GM23248 (cell line): ENCODE measurements at regions not wholly inside any gene's neighbourhood (a gene's known extent, or its start where the extent isn't known, plus 50 kb on each side); places are given as distances from the start of the nearest gene placed in this dataset.

ENCODE experiments used
- DNase-seq: peaks from one replicate; pipeline ENCODE4 v3.0.0-alpha.2; 2015
- H2AFZ ChIP-seq: fragments of 200-600 bp; sonication (generic); 2 replicates; pipeline ENCODE4 v1.6.1; 2016; ENCODE audit warnings: antibody characterized with exemption
- H3F3A ChIP-seq: fragments of 200-600 bp; sonication (generic); 2 replicates; pipeline ENCODE4 v1.6.1; 2016; ENCODE audit warnings: mild to moderate bottlenecking, antibody characterized with exemption, mixed run types; ENCODE audit not compliant: insufficient read depth
- H3K27ac ChIP-seq: fragments of 200-600 bp; sonication (generic); 2 replicates; pipeline ENCODE4 v1.5.1; 2016; ENCODE audit warnings: mild to moderate bottlenecking
- H3K27me3 ChIP-seq: fragments of 200-600 bp; sonication (generic); replicated peaks from 2 replicates; pipeline ENCODE4 v1.6.1; 2016; ENCODE audit warnings: mild to moderate bottlenecking; ENCODE audit not compliant: insufficient read depth
- H3K36me3 ChIP-seq: fragments of 200-600 bp; sonication (generic); 2 replicates; pipeline ENCODE4 v1.6.1; 2016; ENCODE audit warnings: low read depth, mild to moderate bottlenecking
- H3K4me1 ChIP-seq: fragments of 200-600 bp; sonication (generic); 2 replicates; pipeline ENCODE4 v1.6.1; 2016; ENCODE audit warnings: mild to moderate bottlenecking; ENCODE audit not compliant: insufficient read depth
- H3K4me2 ChIP-seq: fragments of 200-600 bp; sonication (generic); one replicate; pipeline ENCODE4 v1.6.1; 2016; ENCODE audit warnings: mild to moderate bottlenecking; ENCODE audit not compliant: unreplicated experiment
- H3K4me3 ChIP-seq: fragments of 200-600 bp; sonication (generic); 2 replicates; pipeline ENCODE4 v1.5.1; 2016; ENCODE audit warnings: mild to moderate bottlenecking
- H3K79me2 ChIP-seq: fragments of 200-600 bp; sonication (generic); 2 replicates; pipeline ENCODE4 v1.6.1; 2016; ENCODE audit warnings: mild to moderate bottlenecking; ENCODE audit not compliant: insufficient read depth
- H3K9ac ChIP-seq: fragments of 200-600 bp; sonication (generic); 2 replicates; pipeline ENCODE4 v1.6.1; 2016; ENCODE audit warnings: mild to moderate bottlenecking
- H3K9me2 ChIP-seq: fragments of 200-600 bp; sonication (generic); 2 replicates; pipeline ENCODE4 v1.6.1; 2016; ENCODE audit warnings: mixed run types, mild to moderate bottlenecking, moderate library complexity; ENCODE audit not compliant: insufficient read depth
- H3K9me3 ChIP-seq: fragments of 200-600 bp; sonication (generic); one replicate; pipeline ENCODE4 v1.6.1; 2017; ENCODE audit warnings: low read depth
- H4K20me1 ChIP-seq: fragments of 200-600 bp; sonication (generic); 2 replicates; pipeline ENCODE4 v1.6.0; 2016; ENCODE audit not compliant: insufficient read depth
- EZH2 ChIP-seq: fragments of 200-600 bp; sonication (generic); IDR thresholded peaks from 2 replicates; pipeline ENCODE4 v1.6.1; 2018; ENCODE audit warnings: antibody characterized with exemption, mild to moderate bottlenecking; ENCODE audit not compliant: insufficient read depth, poor library complexity, severe bottlenecking
- EZH2phosphoT487 ChIP-seq: fragments of 200-600 bp; sonication (generic); IDR thresholded peaks from 2 replicates; pipeline ENCODE4 v1.6.1; 2018; ENCODE audit warnings: antibody characterized with exemption, moderate library complexity, mild to moderate bottlenecking, low read depth; ENCODE audit not compliant: insufficient read depth
- WGBS, 2 experiments: methylation state at CpG; one replicate each; pipeline ENCODE4 v1.1.6; 2015 to 2017; ENCODE audit warnings: low lambda C conversion rate in 2 of 2, low coverage in 1 of 2; ENCODE audit errors: missing lambda C conversion rate in 2 of 2; 5-methylcytosine and 5-hydroxymethylcytosine counted together
- in situ Hi-C: fragments of 300-500 bp; cut with MboI; formaldehyde crosslinking; loops from 2 replicates; pipeline ENCODE4 v1.15.0; 2020

DNA sequence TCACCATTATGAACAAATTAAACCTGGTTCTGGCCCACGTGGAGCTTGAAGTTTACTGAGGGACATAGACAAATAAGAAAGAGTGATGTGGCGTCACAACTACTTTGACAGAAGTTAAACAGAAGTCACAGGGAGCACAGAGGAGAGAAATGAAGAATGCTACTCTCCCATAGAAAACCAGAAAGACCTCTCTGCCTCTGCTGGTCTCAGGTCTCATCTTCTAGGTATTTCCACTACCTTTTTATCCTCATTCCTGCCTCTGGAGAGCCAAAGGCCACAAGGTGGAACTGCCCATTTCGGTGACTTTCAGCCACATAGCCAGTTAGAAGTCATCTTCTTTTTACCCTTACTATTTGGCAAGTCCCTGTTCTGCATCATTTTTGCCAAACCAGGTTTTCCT is 170.5 kb downstream of the CAND1 start:
- no peak for DNase-seq
- H4K20me1 ChIP-seq = no peaks in the 10 kb centered on the region
- H2AFZ ChIP-seq = no peak overlapping the region
- H3K9me2 ChIP-seq = no peaks in the 10 kb centered on the region
- H3K9ac ChIP-seq = no peak overlapping the region
- no peaks in the 10 kb centered on the region for H3K27me3 ChIP-seq
- no peaks in the 10 kb centered on the region for H3K79me2 ChIP-seq
- H3F3A ChIP-seq = peaks cover 20% of the 10 kb centered on the region
- H3K27ac ChIP-seq = no peak overlapping the region
- no peak overlapping the region for H3K4me3 ChIP-seq
- in situ Hi-C loops = loop anchor here (10.0 kb wide), 1 partner anchor 505 kb away; no protein-coding TSS in a partner anchor
- 76 to 85% methylated on average over 3 of the region's 3 CpGs for WGBS, 2 experiments
- peaks cover 18% of the 10 kb centered on the region for H3K4me1 ChIP-seq
- no peak overlapping the region for H3K4me2 ChIP-seq
- H3K36me3 ChIP-seq = no peaks in the 10 kb centered on the region
- no peaks in the 10 kb centered on the region for H3K9me3 ChIP-seq
- TF ChIP-seq EZH2phosphoT487 (no peak), EZH2 (no peak)

DNA sequence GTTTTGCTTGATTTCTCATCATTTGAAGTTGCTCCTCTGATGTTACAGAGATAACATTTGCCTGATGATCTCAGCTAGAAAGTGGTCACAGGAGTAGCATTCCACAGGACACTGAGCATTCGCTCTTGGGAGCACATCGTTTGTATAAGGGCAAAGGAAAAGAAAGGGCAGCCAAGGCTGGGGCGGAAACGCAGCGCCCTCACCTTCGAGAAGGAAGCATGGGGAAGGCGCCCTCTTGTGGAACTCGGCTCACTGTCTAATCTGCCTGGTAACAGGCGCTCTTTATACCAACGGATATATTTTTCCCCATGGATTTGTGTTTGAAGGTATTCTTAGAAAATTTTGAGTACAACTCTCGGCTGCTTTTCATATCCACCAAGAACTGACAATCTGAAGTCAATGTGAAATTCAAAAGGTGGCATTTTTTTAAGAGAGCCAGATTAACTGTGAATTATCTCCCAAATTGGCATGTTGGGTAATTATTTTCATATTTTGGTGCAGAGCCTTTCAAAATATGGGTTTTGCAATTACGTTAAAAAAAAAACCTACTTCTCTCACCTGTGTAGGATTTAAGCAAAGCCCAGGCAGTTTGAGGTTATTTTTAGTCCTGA is 172.7 kb downstream of the CAND1 start:
- in situ Hi-C loops = loop anchor here (10.0 kb wide), 1 partner anchor 503 kb away; no protein-coding TSS in a partner anchor
- Histone ChIP-seq H3K27ac (no peak overlapping the region), H3F3A (0 out of 2 replicates have a peak, but pooled peaks cover under 1% of the 10 kb centered on the region), H3K4me3 (no peak overlapping the region), H3K9me2 (no peaks in the 10 kb centered on the region), H3K9me3 (no peaks in the 10 kb centered on the region), H3K9ac (no peak overlapping the region), H3K36me3 (no peaks in the 10 kb centered on the region), H3K4me1 (peaks cover 7% of the 10 kb centered on the region), H4K20me1 (no peaks in the 10 kb centered on the region), H3K79me2 (no peaks in the 10 kb centered on the region), H2AFZ (peak overlapping the region; percentile 84), H3K27me3 (no peaks in the 10 kb centered on the region), H3K4me2 (peak overlapping the region; percentile 62)
- DNase-seq = peak; percentile 90
- no peak for TF ChIP-seq EZH2phosphoT487
- TF ChIP-seq EZH2 = no peak
- 4 to 5% methylated on average over 12 of the region's 12 CpGs for WGBS, 2 experiments

DNA sequence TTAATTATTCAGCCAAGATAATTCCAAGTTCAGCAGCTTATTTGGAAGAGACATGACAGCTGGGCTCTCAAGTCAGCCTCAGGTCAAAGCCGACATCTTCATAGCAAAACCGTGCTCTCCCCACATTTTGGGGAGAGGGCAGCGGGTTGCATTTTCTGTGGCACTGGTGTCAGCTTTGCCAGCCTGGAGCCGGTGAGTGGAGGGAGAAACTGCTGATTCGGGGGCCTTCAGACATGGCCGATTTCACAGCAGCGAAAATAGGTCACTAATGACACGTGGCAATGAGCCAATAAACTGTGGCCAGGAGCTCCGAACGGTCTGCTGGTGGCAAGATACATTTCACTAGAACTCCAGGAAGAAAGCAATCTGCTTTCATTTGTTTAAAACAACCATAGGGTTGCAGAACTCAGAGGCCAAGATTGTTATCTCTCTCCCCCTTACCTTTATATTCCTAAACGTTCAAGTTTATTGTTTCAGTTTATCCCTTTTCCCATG is 173.2 kb downstream of the CAND1 start:
- no peak for DNase-seq
- H3K9me2 ChIP-seq = no peaks in the 10 kb centered on the region
- no peaks in the 10 kb centered on the region for H4K20me1 ChIP-seq
- H3K4me1 ChIP-seq = peaks cover 7% of the 10 kb centered on the region
- no peaks in the 10 kb centered on the region for H3K79me2 ChIP-seq
- H2AFZ ChIP-seq = peak overlapping the region; percentile 84
- no peak for TF ChIP-seq EZH2
- TF ChIP-seq EZH2phosphoT487 = no peak
- no peak overlapping the region for H3K4me2 ChIP-seq
- WGBS, 2 experiments = 34 to 37% methylated on average over 11 of the region's 11 CpGs
- in situ Hi-C loops = loop anchor here (10.0 kb wide), 1 partner anchor 502 kb away; no protein-coding TSS in a partner anchor
- H3K9me3 ChIP-seq = no peaks in the 10 kb centered on the region
- no peaks in the 10 kb centered on the region for H3K36me3 ChIP-seq
- H3K4me3 ChIP-seq = no peak overlapping the region
- no peak overlapping the region for H3K27ac ChIP-seq
- no peak overlapping the region for H3K9ac ChIP-seq
- H3F3A ChIP-seq = no peaks in the 10 kb centered on the region
- H3K27me3 ChIP-seq = no peaks in the 10 kb centered on the region

DNA sequence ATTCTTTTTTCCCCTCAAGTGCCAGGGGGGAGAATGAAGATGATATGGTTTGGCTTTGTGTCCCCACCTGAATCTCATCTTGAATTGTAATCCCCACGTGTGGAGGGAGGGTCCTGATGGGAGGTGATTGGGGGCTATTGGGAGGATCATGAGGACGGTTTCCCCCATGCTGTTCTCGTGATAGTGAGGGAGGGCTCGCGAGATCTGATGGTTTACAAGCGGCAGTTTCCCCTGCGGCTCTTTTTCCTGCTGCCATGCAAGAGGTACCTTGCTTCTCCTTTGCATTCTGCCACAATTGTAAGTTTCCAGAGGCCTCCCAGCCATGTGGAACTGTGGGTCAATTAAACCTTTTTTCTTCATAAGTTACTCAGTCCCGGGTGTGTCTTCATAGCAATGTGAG is 173.7 kb downstream of the CAND1 start:
- H2AFZ ChIP-seq = no peak overlapping the region
- no peak overlapping the region for H3K4me2 ChIP-seq
- H3K9me2 ChIP-seq = no peaks in the 10 kb centered on the region
- no peak overlapping the region for H3K4me3 ChIP-seq
- H3K36me3 ChIP-seq = no peaks in the 10 kb centered on the region
- in situ Hi-C loops = loop anchor here (10.0 kb wide), 1 partner anchor 502 kb away; no protein-coding TSS in a partner anchor
- no peaks in the 10 kb centered on the region for H4K20me1 ChIP-seq
- TF ChIP-seq EZH2 = no peak
- no peak for TF ChIP-seq EZH2phosphoT487
- H3K27ac ChIP-seq = no peak overlapping the region
- H3K9ac ChIP-seq = no peak overlapping the region
- H3K79me2 ChIP-seq = no peaks in the 10 kb centered on the region
- H3K9me3 ChIP-seq = no peaks in the 10 kb centered on the region
- H3F3A ChIP-seq = no peaks in the 10 kb centered on the region
- H3K4me1 ChIP-seq = peaks cover 7% of the 10 kb centered on the region
- no peaks in the 10 kb centered on the region for H3K27me3 ChIP-seq
- WGBS, 2 experiments = 89 to 91% methylated on average over 8 of the region's 8 CpGs
- DNase-seq = no peak

DNA sequence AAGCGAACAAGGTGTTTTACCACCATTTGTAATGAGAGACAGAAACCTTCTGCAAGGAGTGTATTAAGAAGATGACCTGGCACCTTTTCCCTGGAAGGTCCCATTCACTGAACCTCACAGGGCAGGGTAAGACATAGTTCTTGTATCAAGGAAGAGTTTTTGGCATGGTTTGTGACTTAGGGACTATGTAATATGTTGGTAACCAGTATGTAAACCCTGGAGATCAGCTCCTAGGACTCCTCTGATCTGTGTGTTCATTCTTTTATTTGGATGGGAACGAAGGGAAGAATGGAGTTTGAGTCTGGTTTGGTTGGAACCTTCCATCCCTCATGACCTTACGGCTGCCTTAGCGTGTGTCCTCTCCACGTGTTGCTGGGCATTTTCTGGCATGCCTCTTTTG is 175.4 kb downstream of the CAND1 start:
- Histone ChIP-seq H3K9me3 (no peaks in the 10 kb centered on the region), H3K79me2 (no peaks in the 10 kb centered on the region), H3K9me2 (no peaks in the 10 kb centered on the region), H3K4me2 (no peak overlapping the region), H3K27me3 (no peaks in the 10 kb centered on the region), H3K4me1 (peaks cover 7% of the 10 kb centered on the region), H3K4me3 (no peak overlapping the region), H3F3A (no peaks in the 10 kb centered on the region), H3K9ac (no peak overlapping the region), H3K36me3 (no peaks in the 10 kb centered on the region), H2AFZ (no peak overlapping the region), H3K27ac (no peak overlapping the region), H4K20me1 (no peaks in the 10 kb centered on the region)
- WGBS, 2 experiments = 81 to 82% methylated on average over 5 of the region's 5 CpGs
- in situ Hi-C loops = loop anchor here (10.0 kb wide), 1 partner anchor 500 kb away; no protein-coding TSS in a partner anchor
- no peak for DNase-seq
- no peak for TF ChIP-seq EZH2phosphoT487
- no peak for TF ChIP-seq EZH2
